ENCODE measurements at regions not wholly inside any gene's neighbourhood (a gene's known extent, or its start where the extent isn't known, plus 50 kb on each side); places are given as distances from the start of the nearest gene placed in this dataset.

DNA sequence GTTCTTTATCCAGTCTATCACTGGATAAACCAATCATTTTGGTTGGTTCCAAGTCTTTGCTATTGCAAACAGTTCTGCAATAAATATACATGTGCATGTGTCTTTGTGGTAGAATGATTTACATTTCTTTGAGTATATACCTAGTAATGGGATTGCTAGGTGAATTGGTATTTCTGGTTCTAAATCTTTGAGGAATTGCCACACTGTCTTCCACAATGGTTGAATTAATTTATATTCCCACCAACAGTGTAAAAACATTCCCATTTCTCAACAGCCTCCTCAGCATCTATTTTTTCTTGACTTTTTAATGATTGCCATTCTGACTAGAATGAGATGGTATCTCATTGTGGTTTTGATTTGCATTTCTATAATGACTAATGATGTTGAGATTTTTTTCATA, 791.7 kb upstream of the AGA start:
- CTCF ChIA-PET, result no interaction called here
- POLR2A ChIA-PET, result no interaction called here
- Mint-ChIP-seq H3K4me1 (ENCODE audit: low read depth, unreplicated experiment) (no peaks in the 10 kb centered on the region), H3K4me3 (ENCODE audit: unreplicated experiment) (no peak overlapping the region), H3K27me3 (ENCODE audit: insufficient read depth, unreplicated experiment) (no peaks in the 10 kb centered on the region), H3K36me3 (ENCODE audit: insufficient read depth, unreplicated experiment) (no peaks in the 10 kb centered on the region), H3K27ac (ENCODE audit: unreplicated experiment) (no peak overlapping the region), H3K9me3 (ENCODE audit: unreplicated experiment) (peaks cover 25% of the 10 kb centered on the region)
- no peak overlapping the region for H3K4me3 ChIP-seq (ENCODE audit: low read depth, low read length)
- BruUV-seq (replicated peaks), result no TSS peak
- no peaks in the 10 kb centered on the region for H3K27me3 ChIP-seq (replicated peaks; ENCODE audit: control insufficient read depth, insufficient read depth, low read length)
- no peaks in the 10 kb centered on the region for H3K9me3 ChIP-seq
- intact Hi-C loops (cut with micrococcal nuclease; ENCODE audit: unreplicated experiment), result no loop called here
- no peak for DNase-seq
- TF ChIP-seq, protein P1, sequence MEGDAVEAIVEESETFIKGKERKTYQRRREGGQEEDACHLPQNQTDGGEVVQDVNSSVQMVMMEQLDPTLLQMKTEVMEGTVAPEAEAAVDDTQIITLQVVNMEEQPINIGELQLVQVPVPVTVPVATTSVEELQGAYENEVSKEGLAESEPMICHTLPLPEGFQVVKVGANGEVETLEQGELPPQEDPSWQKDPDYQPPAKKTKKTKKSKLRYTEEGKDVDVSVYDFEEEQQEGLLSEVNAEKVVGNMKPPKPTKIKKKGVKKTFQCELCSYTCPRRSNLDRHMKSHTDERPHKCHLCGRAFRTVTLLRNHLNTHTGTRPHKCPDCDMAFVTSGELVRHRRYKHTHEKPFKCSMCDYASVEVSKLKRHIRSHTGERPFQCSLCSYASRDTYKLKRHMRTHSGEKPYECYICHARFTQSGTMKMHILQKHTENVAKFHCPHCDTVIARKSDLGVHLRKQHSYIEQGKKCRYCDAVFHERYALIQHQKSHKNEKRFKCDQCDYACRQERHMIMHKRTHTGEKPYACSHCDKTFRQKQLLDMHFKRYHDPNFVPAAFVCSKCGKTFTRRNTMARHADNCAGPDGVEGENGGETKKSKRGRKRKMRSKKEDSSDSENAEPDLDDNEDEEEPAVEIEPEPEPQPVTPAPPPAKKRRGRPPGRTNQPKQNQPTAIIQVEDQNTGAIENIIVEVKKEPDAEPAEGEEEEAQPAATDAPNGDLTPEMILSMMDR (IDR thresholded peaks at IDR 0.05; ENCODE audit: insufficient read depth in 1 of 2, low read depth in 1 of 2, low read length in 1 of 2, severe bottlenecking in 1 of 2, unreplicated experiment in 1 of 2), result no peak
- H3K36me3 ChIP-seq (ENCODE audit: control insufficient read depth, insufficient read depth, low read length), result no peaks in the 10 kb centered on the region
- no peaks in the 10 kb centered on the region for H3K4me1 ChIP-seq

- DNase-seq, result no peak
- H3K36me3 Mint-ChIP-seq (ENCODE audit: insufficient read depth, unreplicated experiment), result no peaks in the 10 kb centered on the region
- no TSS peak for BruUV-seq (replicated peaks)
- no peaks in the 10 kb centered on the region for H3K27me3 Mint-ChIP-seq (ENCODE audit: insufficient read depth, unreplicated experiment)
- H3K9me3 Mint-ChIP-seq (ENCODE audit: unreplicated experiment), result no peaks in the 10 kb centered on the region
- Histone ChIP-seq H3K4me1 (no peaks in the 10 kb centered on the region), H3K36me3 (ENCODE audit: control insufficient read depth, insufficient read depth, low read length) (no peaks in the 10 kb centered on the region), H3K9me3 (no peaks in the 10 kb centered on the region), H3K4me3 (ENCODE audit: low read depth, low read length) (no peak overlapping the region), H3K27me3 (replicated peaks; ENCODE audit: control insufficient read depth, insufficient read depth, low read length) (no peaks in the 10 kb centered on the region)
- CTCF ChIA-PET, result no interaction called here
- no peak overlapping the region for H3K4me3 Mint-ChIP-seq (ENCODE audit: unreplicated experiment)
- intact Hi-C loops (cut with micrococcal nuclease; ENCODE audit: unreplicated experiment), result no loop called here
- H3K4me1 Mint-ChIP-seq (ENCODE audit: low read depth, unreplicated experiment), result no peaks in the 10 kb centered on the region
- POLR2A ChIA-PET, result no interaction called here
- TF ChIP-seq, protein P1 (IDR thresholded peaks at IDR 0.05; ENCODE audit: insufficient read depth in 1 of 2, low read depth in 1 of 2, low read length in 1 of 2, severe bottlenecking in 1 of 2, unreplicated experiment in 1 of 2), result no peak
- H3K27ac Mint-ChIP-seq (ENCODE audit: unreplicated experiment), result no peak overlapping the region
These were observed 798.7 kb upstream of the AGA start for GRCh38 chr4:178240891-178241290.

GRCh38 chr4:178241601-178242118, 799.4 kb upstream of the AGA start:
- no peaks in the 10 kb centered on the region for H3K9me3 ChIP-seq
- no peak overlapping the region for H3K4me3 Mint-ChIP-seq (ENCODE audit: unreplicated experiment)
- no peak overlapping the region for H3K4me3 ChIP-seq (ENCODE audit: low read depth, low read length)
- H3K4me1 ChIP-seq, result no peaks in the 10 kb centered on the region
- H3K27me3 ChIP-seq (replicated peaks; ENCODE audit: control insufficient read depth, insufficient read depth, low read length), result no peaks in the 10 kb centered on the region
- TF ChIP-seq, protein P1 (IDR thresholded peaks at IDR 0.05; ENCODE audit: insufficient read depth in 1 of 2, low read depth in 1 of 2, low read length in 1 of 2, severe bottlenecking in 1 of 2, unreplicated experiment in 1 of 2), result no peak
- POLR2A ChIA-PET, result no interaction called here
- no peak for DNase-seq
- intact Hi-C loops (cut with micrococcal nuclease; ENCODE audit: unreplicated experiment), result no loop called here
- no peak overlapping the region for H3K27ac Mint-ChIP-seq (ENCODE audit: unreplicated experiment)
- H3K36me3 ChIP-seq (ENCODE audit: control insufficient read depth, insufficient read depth, low read length), result no peaks in the 10 kb centered on the region
- H3K4me1 Mint-ChIP-seq (ENCODE audit: low read depth, unreplicated experiment), result no peaks in the 10 kb centered on the region
- H3K36me3 Mint-ChIP-seq (ENCODE audit: insufficient read depth, unreplicated experiment), result no peaks in the 10 kb centered on the region
- CTCF ChIA-PET, result no interaction called here
- H3K27me3 Mint-ChIP-seq (ENCODE audit: insufficient read depth, unreplicated experiment), result no peaks in the 10 kb centered on the region
- no peaks in the 10 kb centered on the region for H3K9me3 Mint-ChIP-seq (ENCODE audit: unreplicated experiment)
- BruUV-seq (replicated peaks), result no TSS peak

All from Caco-2 (cell line).